ENCODE measurements at regions not wholly inside any gene's neighbourhood (a gene's known extent, or its start where the extent isn't known, plus 50 kb on each side); places are given as distances from the start of the nearest gene placed in this dataset.

- H3K27ac ChIP-seq: no peak overlapping the region
- H3K4me2 ChIP-seq: no peak overlapping the region
- H3K36me3 ChIP-seq (replicated peaks; ENCODE audit: insufficient read depth, low read depth): no peaks in the 10 kb centered on the region
- H3K4me3 ChIP-seq: no peak overlapping the region
- WGBS (ENCODE audit: low lambda C conversion rate, missing lambda C conversion rate): 65% methylated on average over 5 of the region's 5 CpGs
- no peaks in the 10 kb centered on the region for H4K20me1 ChIP-seq (ENCODE audit: insufficient read depth, poor library complexity, severe bottlenecking)
- no peaks in the 10 kb centered on the region for H3K4me1 ChIP-seq (ENCODE audit: insufficient read depth)
- no peak overlapping the region for H2AFZ ChIP-seq
- no peaks in the 10 kb centered on the region for H3K27me3 ChIP-seq
- TF ChIP-seq EZH2phosphoT487 (IDR thresholded peaks at IDR 0.05; ENCODE audit: low read depth, severe bottlenecking, unreplicated experiment) (no peak), EZH2 (IDR thresholded peaks at IDR 0.05; ENCODE audit: borderline replicate concordance) (no peak), CTCF (IDR thresholded peaks at IDR 0.05; ENCODE audit: poor library complexity) (no peak)
- no peak for DNase-seq (ENCODE audit: low spot score)
- H3K9me2 ChIP-seq (replicated peaks; ENCODE audit: insufficient read depth): no peaks in the 10 kb centered on the region
- no peaks in the 10 kb centered on the region for H3K9me3 ChIP-seq (ENCODE audit: low read depth)
- H3K79me2 ChIP-seq: no peaks in the 10 kb centered on the region
These were observed 122.5 kb downstream of the ICOS start for GRCh38 chr2:204059016-204059415.

GRCh38 chr2:204060841-204061240 lies 124.3 kb downstream of the ICOS start:
- Histone ChIP-seq H3K27ac (no peak overlapping the region), H4K20me1 (ENCODE audit: insufficient read depth, poor library complexity, severe bottlenecking) (no peaks in the 10 kb centered on the region), H3K36me3 (replicated peaks; ENCODE audit: insufficient read depth, low read depth) (no peaks in the 10 kb centered on the region), H3K4me1 (ENCODE audit: insufficient read depth) (no peaks in the 10 kb centered on the region), H2AFZ (no peak overlapping the region), H3K4me2 (no peak overlapping the region), H3K79me2 (no peaks in the 10 kb centered on the region), H3K9me2 (replicated peaks; ENCODE audit: insufficient read depth) (no peaks in the 10 kb centered on the region), H3K9me3 (ENCODE audit: low read depth) (no peaks in the 10 kb centered on the region), H3K4me3 (no peak overlapping the region), H3K27me3 (no peaks in the 10 kb centered on the region)
- 54% methylated on average over 4 of the region's 4 CpGs for WGBS (ENCODE audit: low lambda C conversion rate, missing lambda C conversion rate)
- no peak for TF ChIP-seq EZH2 (IDR thresholded peaks at IDR 0.05; ENCODE audit: borderline replicate concordance)
- no peak for TF ChIP-seq CTCF (IDR thresholded peaks at IDR 0.05; ENCODE audit: poor library complexity)
- TF ChIP-seq EZH2phosphoT487 (IDR thresholded peaks at IDR 0.05; ENCODE audit: low read depth, severe bottlenecking, unreplicated experiment): no peak
- DNase-seq (ENCODE audit: low spot score): no peak

- no peaks in the 10 kb centered on the region for H3K36me3 ChIP-seq (replicated peaks; ENCODE audit: insufficient read depth, low read depth)
- no peak overlapping the region for H2AFZ ChIP-seq
- no peaks in the 10 kb centered on the region for H3K27me3 ChIP-seq
- no peaks in the 10 kb centered on the region for H3K79me2 ChIP-seq
- no peak overlapping the region for H3K4me3 ChIP-seq
- DNase-seq (ENCODE audit: low spot score): no peak
- H3K27ac ChIP-seq: no peak overlapping the region
- H3K4me1 ChIP-seq (ENCODE audit: insufficient read depth): no peaks in the 10 kb centered on the region
- H3K4me2 ChIP-seq: no peak overlapping the region
- H3K9me2 ChIP-seq (replicated peaks; ENCODE audit: insufficient read depth): no peaks in the 10 kb centered on the region
- H3K9me3 ChIP-seq (ENCODE audit: low read depth): no peaks in the 10 kb centered on the region
- WGBS (ENCODE audit: low lambda C conversion rate, missing lambda C conversion rate): 89% methylated on average over 4 of the region's 4 CpGs
- TF ChIP-seq EZH2phosphoT487 (IDR thresholded peaks at IDR 0.05; ENCODE audit: low read depth, severe bottlenecking, unreplicated experiment) (no peak), CTCF (IDR thresholded peaks at IDR 0.05; ENCODE audit: poor library complexity) (no peak), EZH2 (IDR thresholded peaks at IDR 0.05; ENCODE audit: borderline replicate concordance) (no peak)
- no peaks in the 10 kb centered on the region for H4K20me1 ChIP-seq (ENCODE audit: insufficient read depth, poor library complexity, severe bottlenecking)
These were observed 124.7 kb downstream of the ICOS start for GRCh38 chr2:204061241-204061640.

- H3K79me2 ChIP-seq: no peaks in the 10 kb centered on the region
- no peak overlapping the region for H2AFZ ChIP-seq
- TF ChIP-seq EZH2 (IDR thresholded peaks at IDR 0.05; ENCODE audit: borderline replicate concordance) (no peak), CTCF (IDR thresholded peaks at IDR 0.05; ENCODE audit: poor library complexity) (no peak), EZH2phosphoT487 (IDR thresholded peaks at IDR 0.05; ENCODE audit: low read depth, severe bottlenecking, unreplicated experiment) (no peak)
- H3K9me3 ChIP-seq (ENCODE audit: low read depth): no peaks in the 10 kb centered on the region
- H3K27me3 ChIP-seq: no peaks in the 10 kb centered on the region
- H3K9me2 ChIP-seq (replicated peaks; ENCODE audit: insufficient read depth): no peaks in the 10 kb centered on the region
- H3K4me3 ChIP-seq: no peak overlapping the region
- no peaks in the 10 kb centered on the region for H3K4me1 ChIP-seq (ENCODE audit: insufficient read depth)
- H3K36me3 ChIP-seq (replicated peaks; ENCODE audit: insufficient read depth, low read depth): no peaks in the 10 kb centered on the region
- no peaks in the 10 kb centered on the region for H4K20me1 ChIP-seq (ENCODE audit: insufficient read depth, poor library complexity, severe bottlenecking)
- H3K27ac ChIP-seq: no peak overlapping the region
- 99% methylated on average over 5 of the region's 5 CpGs for WGBS (ENCODE audit: low lambda C conversion rate, missing lambda C conversion rate)
- DNase-seq (ENCODE audit: low spot score): no peak
- no peak overlapping the region for H3K4me2 ChIP-seq
These were observed 127.6 kb downstream of the ICOS start for GRCh38 chr2:204064119-204064518.
